Ishikawa (cell line): ENCODE measurements at regions not wholly inside any gene's neighbourhood (a gene's known extent, or its start where the extent isn't known, plus 50 kb on each side); places are given as distances from the start of the nearest gene placed in this dataset.

ENCODE experiments used
- CEBPB ChIP-seq: IDR thresholded peaks from 2 replicates; pipeline ENCODE4 v1.6.1; 2012
- CREB1 ChIP-seq: IDR thresholded peaks from 2 replicates; pipeline ENCODE4 v1.6.1; 2012; ENCODE audit warnings: low read depth
- EGR1 ChIP-seq: IDR thresholded peaks from 2 replicates; pipeline ENCODE4 v1.6.1; 2012
- EP300 ChIP-seq: IDR thresholded peaks from 2 replicates; pipeline ENCODE4 v1.6.1; 2012; ENCODE audit warnings: borderline replicate concordance
- FOXM1 ChIP-seq: IDR thresholded peaks from 2 replicates; pipeline ENCODE4 v1.6.1; 2012; ENCODE audit warnings: low read depth, borderline replicate concordance
- NFIC ChIP-seq: IDR thresholded peaks from 2 replicates; pipeline ENCODE4 v1.6.1; 2012
- RAD21 ChIP-seq: IDR thresholded peaks from 2 replicates; pipeline ENCODE4 v1.6.1; 2012; ENCODE audit warnings: low read depth
- TAF1 ChIP-seq: IDR thresholded peaks from 2 replicates; pipeline ENCODE4 v1.6.1; 2012; ENCODE audit warnings: low read depth, mild to moderate bottlenecking
- TCF12 ChIP-seq: IDR thresholded peaks from 2 replicates; pipeline ENCODE4 v1.6.1; 2012; ENCODE audit warnings: low read depth
- TEAD4 ChIP-seq: IDR thresholded peaks from 2 replicates; pipeline ENCODE4 v1.6.1; 2012
- YY1 ChIP-seq: IDR thresholded peaks from 2 replicates; pipeline ENCODE4 v1.6.1; 2012; ENCODE audit warnings: low read depth
- ZBTB7A ChIP-seq: IDR thresholded peaks from 2 replicates; pipeline ENCODE4 v1.6.1; 2012; ENCODE audit warnings: low read depth
- TF ChIP-seq, protein P1 (sequence below): IDR thresholded peaks from 2 replicates; pipeline ENCODE4 v1.6.1; 2012
- TF ChIP-seq, protein P2 (sequence below): IDR thresholded peaks from 2 replicates; pipeline ENCODE4 v1.6.1; 2012; ENCODE audit warnings: low read depth, mild to moderate bottlenecking
- TF ChIP-seq, protein P3 (sequence below): IDR thresholded peaks from 2 replicates; pipeline ENCODE4 v1.6.1; 2012

DNA sequence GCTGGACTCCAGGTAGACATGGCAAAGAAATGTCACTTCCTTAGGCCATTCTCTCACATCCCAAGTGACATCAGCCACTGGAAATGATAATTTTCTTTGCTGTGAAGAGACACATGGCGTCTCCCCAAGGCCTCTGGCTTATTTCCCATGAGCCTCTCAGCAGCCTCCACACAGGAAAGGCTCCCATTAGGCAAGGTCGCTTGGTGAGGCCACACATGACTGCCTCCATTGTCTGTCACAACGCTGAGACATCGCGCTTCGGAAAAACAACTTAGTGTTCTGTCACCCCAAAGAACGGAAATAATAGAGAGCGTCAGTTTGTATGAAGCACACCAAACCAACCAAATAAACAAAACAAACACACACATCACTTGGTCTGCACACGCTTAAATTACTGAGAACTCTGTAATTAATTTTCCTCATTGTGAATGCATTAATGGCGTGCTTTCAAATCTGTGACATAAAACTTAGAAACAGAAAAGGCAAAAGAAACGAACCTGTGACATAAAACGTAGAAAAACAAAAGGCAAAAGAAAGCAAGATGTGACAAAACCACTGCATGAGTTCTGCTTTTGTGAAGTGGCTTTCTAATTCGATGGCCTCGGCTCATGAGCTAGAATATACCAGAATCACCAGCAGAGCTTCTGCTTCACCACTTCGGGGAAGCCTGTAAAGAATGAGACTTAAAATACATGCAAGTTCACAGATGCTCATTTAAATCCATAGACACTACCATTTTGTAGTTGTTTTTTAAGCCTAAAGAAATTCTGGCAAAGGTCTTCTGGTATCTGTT is 404.2 kb upstream of the SGCG start:
- TF ChIP-seq, protein P1, sequence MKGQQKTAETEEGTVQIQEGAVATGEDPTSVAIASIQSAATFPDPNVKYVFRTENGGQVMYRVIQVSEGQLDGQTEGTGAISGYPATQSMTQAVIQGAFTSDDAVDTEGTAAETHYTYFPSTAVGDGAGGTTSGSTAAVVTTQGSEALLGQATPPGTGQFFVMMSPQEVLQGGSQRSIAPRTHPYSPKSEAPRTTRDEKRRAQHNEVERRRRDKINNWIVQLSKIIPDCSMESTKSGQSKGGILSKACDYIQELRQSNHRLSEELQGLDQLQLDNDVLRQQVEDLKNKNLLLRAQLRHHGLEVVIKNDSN = no peak
- TF ChIP-seq TEAD4 (no peak), TCF12 (no peak), TAF1 (no peak), RAD21 (no peak), EGR1 (no peak), CREB1 (no peak), EP300 (no peak), ZBTB7A (no peak), NFIC (no peak), FOXM1 (no peak)
- TF ChIP-seq, protein P2, sequence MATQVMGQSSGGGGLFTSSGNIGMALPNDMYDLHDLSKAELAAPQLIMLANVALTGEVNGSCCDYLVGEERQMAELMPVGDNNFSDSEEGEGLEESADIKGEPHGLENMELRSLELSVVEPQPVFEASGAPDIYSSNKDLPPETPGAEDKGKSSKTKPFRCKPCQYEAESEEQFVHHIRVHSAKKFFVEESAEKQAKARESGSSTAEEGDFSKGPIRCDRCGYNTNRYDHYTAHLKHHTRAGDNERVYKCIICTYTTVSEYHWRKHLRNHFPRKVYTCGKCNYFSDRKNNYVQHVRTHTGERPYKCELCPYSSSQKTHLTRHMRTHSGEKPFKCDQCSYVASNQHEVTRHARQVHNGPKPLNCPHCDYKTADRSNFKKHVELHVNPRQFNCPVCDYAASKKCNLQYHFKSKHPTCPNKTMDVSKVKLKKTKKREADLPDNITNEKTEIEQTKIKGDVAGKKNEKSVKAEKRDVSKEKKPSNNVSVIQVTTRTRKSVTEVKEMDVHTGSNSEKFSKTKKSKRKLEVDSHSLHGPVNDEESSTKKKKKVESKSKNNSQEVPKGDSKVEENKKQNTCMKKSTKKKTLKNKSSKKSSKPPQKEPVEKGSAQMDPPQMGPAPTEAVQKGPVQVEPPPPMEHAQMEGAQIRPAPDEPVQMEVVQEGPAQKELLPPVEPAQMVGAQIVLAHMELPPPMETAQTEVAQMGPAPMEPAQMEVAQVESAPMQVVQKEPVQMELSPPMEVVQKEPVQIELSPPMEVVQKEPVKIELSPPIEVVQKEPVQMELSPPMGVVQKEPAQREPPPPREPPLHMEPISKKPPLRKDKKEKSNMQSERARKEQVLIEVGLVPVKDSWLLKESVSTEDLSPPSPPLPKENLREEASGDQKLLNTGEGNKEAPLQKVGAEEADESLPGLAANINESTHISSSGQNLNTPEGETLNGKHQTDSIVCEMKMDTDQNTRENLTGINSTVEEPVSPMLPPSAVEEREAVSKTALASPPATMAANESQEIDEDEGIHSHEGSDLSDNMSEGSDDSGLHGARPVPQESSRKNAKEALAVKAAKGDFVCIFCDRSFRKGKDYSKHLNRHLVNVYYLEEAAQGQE = no peak
- TF ChIP-seq, protein P3, sequence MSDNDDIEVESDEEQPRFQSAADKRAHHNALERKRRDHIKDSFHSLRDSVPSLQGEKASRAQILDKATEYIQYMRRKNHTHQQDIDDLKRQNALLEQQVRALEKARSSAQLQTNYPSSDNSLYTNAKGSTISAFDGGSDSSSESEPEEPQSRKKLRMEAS = no peak

DNA sequence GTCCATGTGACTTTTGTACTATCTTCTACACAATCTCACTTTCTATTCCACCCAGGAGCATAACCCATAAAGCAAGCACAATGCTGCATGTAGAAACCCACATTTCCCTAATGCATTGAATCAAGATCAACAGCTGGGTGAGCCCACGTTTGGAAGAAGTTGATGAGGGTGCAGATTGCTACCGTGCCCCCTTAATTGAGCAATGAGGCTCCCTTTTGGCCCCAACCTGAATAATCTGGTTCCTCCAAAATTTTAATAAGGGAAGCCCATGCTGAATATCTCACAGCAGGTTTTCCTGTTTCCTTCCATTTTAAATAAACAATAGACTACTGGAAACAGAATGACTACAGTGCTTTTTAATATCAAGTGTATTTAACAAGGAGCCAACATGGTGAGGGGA is 403.6 kb upstream of the SGCG start:
- TF ChIP-seq, protein P3 = no peak
- TF ChIP-seq CEBPB = no peak
- no peak for TF ChIP-seq ZBTB7A
- no peak for TF ChIP-seq NFIC
- TF ChIP-seq EP300 = no peak
- TF ChIP-seq TCF12 = no peak
- TF ChIP-seq TEAD4 = no peak
- TF ChIP-seq, protein P2 = no peak
- no peak for TF ChIP-seq TAF1
- TF ChIP-seq, protein P1 = no peak
- no peak for TF ChIP-seq EGR1
- TF ChIP-seq YY1 = no peak
- no peak for TF ChIP-seq FOXM1
- no peak for TF ChIP-seq CREB1
- no peak for TF ChIP-seq RAD21

DNA sequence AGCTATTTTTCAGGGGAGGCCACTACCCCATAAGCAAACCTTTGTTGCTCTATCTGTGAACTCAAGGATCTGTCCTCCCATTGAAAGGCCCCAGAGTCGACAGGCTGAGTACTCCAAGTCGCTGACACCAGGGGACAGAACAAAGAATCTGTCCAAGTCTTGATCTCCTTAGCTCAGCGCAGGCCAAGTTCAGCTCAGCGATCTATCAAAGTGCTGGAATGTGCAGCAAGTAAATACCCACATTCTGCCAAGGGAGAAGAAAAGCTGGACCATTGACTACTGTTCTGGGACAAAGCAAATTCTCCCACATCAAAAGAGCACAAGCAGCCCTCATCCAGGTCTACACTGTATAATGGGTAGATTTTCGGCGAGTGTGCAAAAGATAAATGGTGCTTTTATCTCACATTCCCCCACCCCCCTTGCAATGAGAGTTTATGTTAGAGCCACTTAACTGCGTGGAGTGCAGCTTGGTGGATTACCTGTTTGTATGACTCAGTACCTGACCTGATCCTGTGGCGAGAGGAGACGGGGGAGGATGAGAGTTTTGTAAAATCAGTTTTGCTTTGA is 391.7 kb upstream of the SGCG start:
- no peak for TF ChIP-seq TCF12
- TF ChIP-seq CREB1 = no peak
- no peak for TF ChIP-seq YY1
- no peak for TF ChIP-seq FOXM1
- TF ChIP-seq TAF1 = no peak
- no peak for TF ChIP-seq EGR1
- no peak for TF ChIP-seq RAD21
- TF ChIP-seq, protein P3 = no peak
- no peak for TF ChIP-seq NFIC
- TF ChIP-seq, protein P2 = no peak

DNA sequence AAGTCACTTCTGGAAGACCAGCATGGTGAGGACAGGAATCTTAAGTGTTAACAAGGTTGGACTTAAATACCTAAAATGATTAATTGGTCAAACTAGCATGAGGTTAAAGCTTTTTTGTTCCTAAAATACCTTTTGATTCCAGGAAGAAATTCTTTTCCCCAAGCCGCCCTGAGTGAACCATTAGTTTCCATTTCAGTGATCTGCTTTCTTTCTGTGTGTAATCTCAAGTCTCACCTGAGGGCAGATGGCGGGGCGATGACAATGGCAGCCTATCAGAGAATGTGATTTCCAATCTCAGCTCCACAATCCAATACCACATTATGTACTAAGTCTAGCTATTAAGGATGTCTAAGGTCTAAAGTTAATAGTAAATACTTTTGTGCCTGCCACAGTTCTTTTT is 390.9 kb upstream of the SGCG start:
- TF ChIP-seq CREB1 = no peak
- TF ChIP-seq TCF12 = no peak
- no peak for TF ChIP-seq RAD21
- no peak for TF ChIP-seq EGR1
- TF ChIP-seq, protein P1 = no peak
- no peak for TF ChIP-seq FOXM1
